NOMO-1 (cell line): ENCODE measurements at regions not wholly inside any gene's neighbourhood (a gene's known extent, or its start where the extent isn't known, plus 50 kb on each side); places are given as distances from the start of the nearest gene placed in this dataset.

Experiments
- DNase-seq, 2 experiments: peaks; one replicate each; lab custom pipeline; 2025; ENCODE audit not compliant: unreplicated experiment in 2 of 2; lab: John Stamatoyannopoulos, UW

- DNase-seq: no peak
Observed at GRCh38 chr3:182605882-182606611, 187.3 kb upstream of the ATP11B start.

- no peak for DNase-seq
Observed at GRCh38 chr3:182606905-182607504, 186.3 kb upstream of the ATP11B start.

- no peak for DNase-seq
Observed at GRCh38 chr3:182608832-182609231, 184.5 kb upstream of the ATP11B start.

GRCh38 chr3:182609575-182610156, 183.6 kb upstream of the ATP11B start:
- no peak for DNase-seq

- no peak for DNase-seq
Observed at GRCh38 chr3:182612332-182612731, 181.0 kb upstream of the ATP11B start.

GRCh38 chr3:182617500-182617899, 175.8 kb upstream of the ATP11B start:
- no peak for DNase-seq

- no peak for DNase-seq
Observed at GRCh38 chr3:182618085-182618732, 175.1 kb upstream of the ATP11B start.

- DNase-seq: no peak
Observed at GRCh38 chr3:182618981-182619591, 174.2 kb upstream of the ATP11B start.

- no peak for DNase-seq
Observed at GRCh38 chr3:182620723-182621434, 172.4 kb upstream of the ATP11B start.

GRCh38 chr3:182621435-182622240, 171.7 kb upstream of the ATP11B start:
- no peak for DNase-seq

GRCh38 chr3:182622241-182622545, 171.1 kb upstream of the ATP11B start:
- no peak for DNase-seq

- DNase-seq: no peak
Observed at GRCh38 chr3:182626484-182627467, 166.5 kb upstream of the ATP11B start.

GRCh38 chr3:182628531-182628930, 164.8 kb upstream of the ATP11B start:
- no peak for DNase-seq

- DNase-seq: no peak
Observed at GRCh38 chr3:182629521-182629920, 163.8 kb upstream of the ATP11B start.

GRCh38 chr3:182631183-182632076, 161.9 kb upstream of the ATP11B start:
- no peak for DNase-seq

- no peak for DNase-seq
Observed at GRCh38 chr3:182632077-182632393, 161.3 kb upstream of the ATP11B start.

GRCh38 chr3:182633186-182633585, 160.1 kb upstream of the ATP11B start:
- DNase-seq: no peak

GRCh38 chr3:182636646-182637045, 156.7 kb upstream of the ATP11B start:
- DNase-seq: no peak
